ENCODE measurements at regions not wholly inside any gene's neighbourhood (a gene's known extent, or its start where the extent isn't known, plus 50 kb on each side); places are given as distances from the start of the nearest gene placed in this dataset.

GRCh38 chr2:150554046-150554445, 66.6 kb upstream of the RND3 start:
- Histone ChIP-seq H3K4me1 (ENCODE audit: insufficient read depth, low read length) (peaks cover 21% of the 10 kb centered on the region), H3K36me3 (ENCODE audit: insufficient read depth, low read length) (no peaks in the 10 kb centered on the region), H3K27me3 (ENCODE audit: insufficient read depth, low read length) (no peaks in the 10 kb centered on the region), H3K27ac (ENCODE audit: low read depth, low read length) (no peak overlapping the region), H3K9ac (ENCODE audit: low read depth, low read length) (no peak overlapping the region), H3K9me3 (ENCODE audit: insufficient read depth, low read depth, low read length) (no peaks in the 10 kb centered on the region), H3K4me3 (ENCODE audit: low read length) (no peak overlapping the region)
- 96% methylated on average over 1 of the region's 1 CpG for WGBS

GRCh38 chr2:150552041-150552820, 64.8 kb upstream of the RND3 start:
- WGBS = 89% methylated on average over 3 of the region's 5 CpGs

GRCh38 chr2:150549381-150549780, 61.9 kb upstream of the RND3 start:
- no peaks in the 10 kb centered on the region for H3K9me3 ChIP-seq (ENCODE audit: insufficient read depth, low read depth, low read length)
- no peak overlapping the region for H3K4me3 ChIP-seq (ENCODE audit: low read length)
- WGBS = 92% methylated on average over 1 of the region's 2 CpGs
- H3K27ac ChIP-seq (ENCODE audit: low read depth, low read length) = no peak overlapping the region
- H3K4me1 ChIP-seq (ENCODE audit: insufficient read depth, low read length) = no peaks in the 10 kb centered on the region
- no peaks in the 10 kb centered on the region for H3K36me3 ChIP-seq (ENCODE audit: insufficient read depth, low read length)
- H3K9ac ChIP-seq (ENCODE audit: low read depth, low read length) = no peak overlapping the region
- H3K27me3 ChIP-seq (ENCODE audit: insufficient read depth, low read length) = no peaks in the 10 kb centered on the region

More at GRCh38 chr2:150552041-150552820, 64.8 kb upstream of the RND3 start:
- Histone ChIP-seq H3K9me3 (ENCODE audit: insufficient read depth, low read depth, low read length) (no peaks in the 10 kb centered on the region), H3K4me1 (ENCODE audit: insufficient read depth, low read length) (peaks cover 19% of the 10 kb centered on the region), H3K9ac (ENCODE audit: low read depth, low read length) (no peak overlapping the region), H3K27me3 (ENCODE audit: insufficient read depth, low read length) (no peaks in the 10 kb centered on the region), H3K4me3 (ENCODE audit: low read length) (no peak overlapping the region), H3K27ac (ENCODE audit: low read depth, low read length) (no peak overlapping the region), H3K36me3 (ENCODE audit: insufficient read depth, low read length) (no peaks in the 10 kb centered on the region)

- no peak overlapping the region for H3K9ac ChIP-seq (ENCODE audit: low read depth, low read length)
- H3K4me1 ChIP-seq (ENCODE audit: insufficient read depth, low read length) = no peaks in the 10 kb centered on the region
- H3K9me3 ChIP-seq (ENCODE audit: insufficient read depth, low read depth, low read length) = no peaks in the 10 kb centered on the region
- H3K27me3 ChIP-seq (ENCODE audit: insufficient read depth, low read length) = no peaks in the 10 kb centered on the region
- no peak overlapping the region for H3K27ac ChIP-seq (ENCODE audit: low read depth, low read length)
- no peaks in the 10 kb centered on the region for H3K36me3 ChIP-seq (ENCODE audit: insufficient read depth, low read length)
- no peak overlapping the region for H3K4me3 ChIP-seq (ENCODE audit: low read length)
- 84% methylated on average over 2 of the region's 2 CpGs for WGBS
Measured at GRCh38 chr2:150548527-150548926, 61.1 kb upstream of the RND3 start.

- WGBS = 98% methylated on average over 4 of the region's 4 CpGs
- no peaks in the 10 kb centered on the region for H3K4me1 ChIP-seq (ENCODE audit: insufficient read depth, low read length)
Measured at GRCh38 chr2:150545916-150546315, 58.4 kb upstream of the RND3 start.

GRCh38 chr2:150544731-150545130, 57.3 kb upstream of the RND3 start:
- Histone ChIP-seq H3K9me3 (ENCODE audit: insufficient read depth, low read depth, low read length) (no peaks in the 10 kb centered on the region), H3K9ac (ENCODE audit: low read depth, low read length) (no peak overlapping the region), H3K4me3 (ENCODE audit: low read length) (no peak overlapping the region), H3K4me1 (ENCODE audit: insufficient read depth, low read length) (no peaks in the 10 kb centered on the region), H3K27me3 (ENCODE audit: insufficient read depth, low read length) (no peaks in the 10 kb centered on the region), H3K27ac (ENCODE audit: low read depth, low read length) (no peak overlapping the region), H3K36me3 (ENCODE audit: insufficient read depth, low read length) (no peaks in the 10 kb centered on the region)
- WGBS = 94% methylated on average over 1 of the region's 3 CpGs

More at GRCh38 chr2:150545916-150546315, 58.4 kb upstream of the RND3 start:
- H3K27ac ChIP-seq (ENCODE audit: low read depth, low read length) = no peak overlapping the region
- no peaks in the 10 kb centered on the region for H3K9me3 ChIP-seq (ENCODE audit: insufficient read depth, low read depth, low read length)
- H3K9ac ChIP-seq (ENCODE audit: low read depth, low read length) = no peak overlapping the region
- no peaks in the 10 kb centered on the region for H3K27me3 ChIP-seq (ENCODE audit: insufficient read depth, low read length)
- H3K4me3 ChIP-seq (ENCODE audit: low read length) = no peak overlapping the region
- no peaks in the 10 kb centered on the region for H3K36me3 ChIP-seq (ENCODE audit: insufficient read depth, low read length)

- H3K27ac ChIP-seq (ENCODE audit: low read depth, low read length) = no peak overlapping the region
- no peaks in the 10 kb centered on the region for H3K36me3 ChIP-seq (ENCODE audit: insufficient read depth, low read length)
- H3K27me3 ChIP-seq (ENCODE audit: insufficient read depth, low read length) = no peaks in the 10 kb centered on the region
- WGBS = 96% methylated on average over 30 of the region's 30 CpGs
- H3K9me3 ChIP-seq (ENCODE audit: insufficient read depth, low read depth, low read length) = no peaks in the 10 kb centered on the region
- H3K4me1 ChIP-seq (ENCODE audit: insufficient read depth, low read length) = no peaks in the 10 kb centered on the region
- no peak overlapping the region for H3K4me3 ChIP-seq (ENCODE audit: low read length)
- H3K9ac ChIP-seq (ENCODE audit: low read depth, low read length) = no peak overlapping the region
Measured at GRCh38 chr2:150542692-150543091, 55.2 kb upstream of the RND3 start.

- no peaks in the 10 kb centered on the region for H3K27me3 ChIP-seq (ENCODE audit: insufficient read depth, low read length)
- no peaks in the 10 kb centered on the region for H3K4me1 ChIP-seq (ENCODE audit: insufficient read depth, low read length)
- no peak overlapping the region for H3K9ac ChIP-seq (ENCODE audit: low read depth, low read length)
- no peaks in the 10 kb centered on the region for H3K36me3 ChIP-seq (ENCODE audit: insufficient read depth, low read length)
- H3K27ac ChIP-seq (ENCODE audit: low read depth, low read length) = no peak overlapping the region
- H3K4me3 ChIP-seq (ENCODE audit: low read length) = no peak overlapping the region
- 94% methylated on average over 6 of the region's 19 CpGs for WGBS
- peaks cover 3% of the 10 kb centered on the region; the same call in 1 of the 2 replicates for H3K9me3 ChIP-seq (ENCODE audit: insufficient read depth, low read depth, low read length)
Measured at GRCh38 chr2:150542172-150542571, 54.7 kb upstream of the RND3 start.

GRCh38 chr2:150538651-150539201, 51.3 kb upstream of the RND3 start:
- Histone ChIP-seq H3K4me1 (ENCODE audit: insufficient read depth, low read length) (no peaks in the 10 kb centered on the region), H3K27me3 (ENCODE audit: insufficient read depth, low read length) (no peaks in the 10 kb centered on the region), H3K4me3 (ENCODE audit: low read length) (no peak overlapping the region), H3K9ac (ENCODE audit: low read depth, low read length) (no peak overlapping the region), H3K27ac (ENCODE audit: low read depth, low read length) (no peak overlapping the region), H3K9me3 (ENCODE audit: insufficient read depth, low read depth, low read length) (peaks cover 17% of the 10 kb centered on the region), H3K36me3 (ENCODE audit: insufficient read depth, low read length) (no peaks in the 10 kb centered on the region)
- WGBS = 97% methylated on average over 7 of the region's 7 CpGs

Measured in HUES64 (cell line).